B cell (primary cell): ENCODE measurements at regions not wholly inside any gene's neighbourhood (a gene's known extent, or its start where the extent isn't known, plus 50 kb on each side); places are given as distances from the start of the nearest gene placed in this dataset.

Source experiments
- ATAC-seq: fragments of 200-7000 bp; cut with Tn5 transposase; one replicate; pipeline ENCODE4 v1.10.0; 2021; ENCODE audit warnings: low read depth, mild to moderate bottlenecking, moderate number of reproducible peaks, moderate library complexity
- CTCF ChIA-PET: fragments of 350-600 bp; sonication (Branson Sonifier 250); formaldehyde crosslinking; loops from one replicate; lab custom pipeline; 2021; ENCODE audit warnings: antibody characterized with exemption, inconsistent platforms; lab: Charles Lee
- POLR2A ChIA-PET: fragments of 350-600 bp; sonication (Branson Sonifier 250); formaldehyde crosslinking; loops from one replicate; lab custom pipeline; 2021; ENCODE audit warnings: antibody characterized with exemption; lab: Charles Lee
- DNase-seq: peaks from one replicate; pipeline ENCODE4 v3.0.0; 2013
- H2AFZ ChIP-seq: 2 replicates; pipeline ENCODE4 v1.6.1; 2012; ENCODE audit warnings: mild to moderate bottlenecking, low read depth, low read length; ENCODE audit not compliant: insufficient read depth, poor library complexity, severe bottlenecking
- H3K27ac ChIP-seq, 2 donors: 1 replicate in 1 of 2; 2 replicates in 1 of 2; pipeline ENCODE4 v1.5.1; 2012 to 2013; ENCODE audit warnings: low read length in 2 of 2, mild to moderate bottlenecking in 2 of 2, moderate library complexity in 1 of 2
- H3K27me3 ChIP-seq, 4 experiments: fragments of 200-600 bp in 1 of 4; sonication (generic) in 1 of 4; replicated peaks in 1 of 4; 1 replicate in 2 of 4; 2 replicates in 2 of 4; pipeline versions ENCODE4 v1.6.1 to v1.7.0; 2013 to 2016; ENCODE audit warnings: low read length in 3 of 4, mild to moderate bottlenecking in 2 of 4, mixed read lengths in 1 of 4, moderate library complexity in 1 of 4; ENCODE audit not compliant: insufficient read depth in 4 of 4, control insufficient read depth in 3 of 4; ENCODE audit errors: control extremely low read depth in 1 of 4
- H3K36me3 ChIP-seq, 2 experiments: replicated peaks in 1 of 2; 1 replicate in 1 of 2; 2 replicates in 1 of 2; pipeline versions ENCODE4 v1.6.1 to v1.7.1; 2013; ENCODE audit warnings: low read length in 1 of 2; ENCODE audit not compliant: insufficient read depth in 2 of 2, control insufficient read depth in 1 of 2; ENCODE audit errors: control extremely low read depth in 1 of 2, extremely low read depth in 1 of 2
- H3K4me1 ChIP-seq, 2 donors: fragments of 200-600 bp in 1 of 2; sonication (generic) in 1 of 2; 1 replicate in 1 of 2; 2 replicates in 1 of 2; pipeline versions ENCODE4 v1.5.1 to v1.6.1; 2013 to 2017; ENCODE audit warnings: low read length in 2 of 2; ENCODE audit not compliant: control insufficient read depth in 2 of 2, insufficient read depth in 2 of 2
- H3K4me2 ChIP-seq: replicated peaks from 2 replicates; pipeline ENCODE3; 2012; ENCODE audit warnings: mild to moderate bottlenecking, low read depth, low read length; ENCODE audit not compliant: poor library complexity, severe bottlenecking
- H3K4me3 ChIP-seq, 5 experiments: fragments of 200-600 bp in 1 of 5; sonication (generic) in 1 of 5; 1 replicate in 3 of 5; 2 replicates in 2 of 5; pipeline versions ENCODE4 v1.5.1 to v1.7.0; 2011 to 2016; ENCODE audit warnings: low read length in 4 of 5, mild to moderate bottlenecking in 4 of 5, low read depth in 2 of 5, control low read depth in 1 of 5, moderate library complexity in 1 of 5; ENCODE audit not compliant: insufficient read depth in 1 of 5; ENCODE audit errors: control extremely low read depth in 1 of 5, extremely low read depth in 1 of 5
- H3K79me2 ChIP-seq: fragments of 200-600 bp; sonication (generic); one replicate; pipeline ENCODE4 v1.6.0; 2016; ENCODE audit warnings: low read length; ENCODE audit not compliant: control insufficient read depth, insufficient read depth
- H3K9ac ChIP-seq: fragments of 200-600 bp; sonication (generic); 2 replicates; pipeline ENCODE4 v1.6.1; 2017; ENCODE audit warnings: mild to moderate bottlenecking, low read length, moderate library complexity
- H3K9me3 ChIP-seq, 3 donors: one replicate each; pipeline versions ENCODE4 v1.6.1 to v1.7.1; 2013; ENCODE audit warnings: low read length in 2 of 3; ENCODE audit not compliant: control insufficient read depth in 2 of 3, insufficient read depth in 1 of 3; ENCODE audit errors: control extremely low read depth in 1 of 3
- H4K20me1 ChIP-seq: 2 replicates; pipeline ENCODE4 v1.6.0; 2012; ENCODE audit warnings: mild to moderate bottlenecking, low read length; ENCODE audit not compliant: insufficient read depth, control insufficient read depth, poor library complexity, severe bottlenecking
- H3K27ac Mint-ChIP-seq: one replicate; pipeline ENCODE4 v1.8.0; 2021; ENCODE audit warnings: mixed read lengths
- H3K27me3 Mint-ChIP-seq: one replicate; pipeline ENCODE4 v1.8.0; 2021; ENCODE audit warnings: mixed read lengths
- H3K4me1 Mint-ChIP-seq: one replicate; pipeline ENCODE4 v1.8.0; 2021; ENCODE audit warnings: mixed read lengths
- H3K4me3 Mint-ChIP-seq: one replicate; pipeline ENCODE4 v1.8.0; 2021; ENCODE audit warnings: mixed read lengths
- H3K9me3 Mint-ChIP-seq: one replicate; pipeline ENCODE4 v1.8.0; 2022; ENCODE audit warnings: mixed read lengths; ENCODE audit not compliant: insufficient read depth
- EZH2 ChIP-seq: IDR thresholded peaks from 2 replicates; pipeline ENCODE4 v1.6.1; 2012; ENCODE audit warnings: borderline replicate concordance, low read depth, mild to moderate bottlenecking, moderate library complexity, low read length; ENCODE audit not compliant: insufficient read depth, poor library complexity, severe bottlenecking
- WGBS: methylation state at CpG from one replicate; pipeline ENCODE4 v1.1.5; 2013; ENCODE audit warnings: missing lambda C conversion rate; ENCODE audit not compliant: insufficient coverage; 5-methylcytosine and 5-hydroxymethylcytosine counted together
- intact Hi-C: fragments of 100-400 bp; cut with micrococcal nuclease; formaldehyde crosslinking; loops from one replicate; pipeline ENCODE4 v1.10.0; 2022

- no peaks in the 10 kb centered on the region for H3K36me3 ChIP-seq
- H3K4me3 Mint-ChIP-seq: no peak overlapping the region
- ATAC-seq (no peak), DNase-seq (no peak)
- CTCF ChIA-PET: no interaction called here
- H3K9me3 Mint-ChIP-seq: no peaks in the 10 kb centered on the region
- peaks cover 0 to 19% (median 0%) of the 10 kb centered on the region in 4 experiments for H3K27me3 ChIP-seq
- no peaks in the 10 kb centered on the region for H3K4me1 ChIP-seq
- no peak overlapping the region for H3K4me2 ChIP-seq
- no peak overlapping the region for H3K27ac ChIP-seq
- no peaks in the 10 kb centered on the region for H3K9me3 ChIP-seq
- H3K27ac Mint-ChIP-seq: no peak overlapping the region
- H3K4me3 ChIP-seq: no peak overlapping the region
- POLR2A ChIA-PET: no interaction called here
- H3K4me1 Mint-ChIP-seq: no peaks in the 10 kb centered on the region
- no peak for TF ChIP-seq EZH2
- intact Hi-C loops: no loop called here
- 92% methylated on average over 1 of the region's 2 CpGs for WGBS
- H2AFZ ChIP-seq: no peak overlapping the region
- H4K20me1 ChIP-seq: no peaks in the 10 kb centered on the region
- peaks cover 16% of the 10 kb centered on the region for H3K27me3 Mint-ChIP-seq
- no peak overlapping the region for H3K9ac ChIP-seq
- H3K79me2 ChIP-seq: no peaks in the 10 kb centered on the region
Measured at GRCh38 chr13:30829145-30829832, 76.8 kb upstream of the MEDAG start.

- ChIA-PET CTCF (no interaction called here), POLR2A (no interaction called here)
- Histone ChIP-seq H3K27me3 (peaks cover 0 to 13% (median 0%) of the 10 kb centered on the region in 4 experiments), H3K79me2 (no peaks in the 10 kb centered on the region), H3K4me1 (no peaks in the 10 kb centered on the region), H2AFZ (no peak overlapping the region), H3K9me3 (no peaks in the 10 kb centered on the region), H3K4me2 (no peak overlapping the region), H4K20me1 (no peaks in the 10 kb centered on the region), H3K36me3 (no peaks in the 10 kb centered on the region), H3K27ac (no peak overlapping the region), H3K4me3 (no peak overlapping the region), H3K9ac (no peak overlapping the region)
- no peak overlapping the region for H3K4me3 Mint-ChIP-seq
- peaks cover 20% of the 10 kb centered on the region for H3K27me3 Mint-ChIP-seq
- H3K4me1 Mint-ChIP-seq: no peaks in the 10 kb centered on the region
- intact Hi-C loops: no loop called here
- no peak overlapping the region for H3K27ac Mint-ChIP-seq
- WGBS: 92% methylated on average over 9 of the region's 10 CpGs
- no peak for TF ChIP-seq EZH2
- no peak for ATAC-seq
- no peaks in the 10 kb centered on the region for H3K9me3 Mint-ChIP-seq
- DNase-seq: no peak
Measured at GRCh38 chr13:30829833-30830637, 76.0 kb upstream of the MEDAG start.
